ENCODE measurements at regions not wholly inside any gene's neighbourhood (a gene's known extent, or its start where the extent isn't known, plus 50 kb on each side); places are given as distances from the start of the nearest gene placed in this dataset.

GRCh38 chr20:39342463-39342862 is 380.3 kb downstream of the DHX35 start:
- TF ChIP-seq TAF7 (optimal IDR thresholded peaks at IDR 0.05; ENCODE audit: borderline replicate concordance, low read depth, low read length) (no peak), KDM1A (IDR thresholded peaks at IDR 0.05; ENCODE audit: borderline replicate concordance, low read length) (no peak)
- no peak overlapping the region for H3K9ac ChIP-seq (replicated peaks in 1 of 4; ENCODE audit: extremely low read depth in 1 of 4, low read depth in 3 of 4, low read length in 3 of 4)
- H3K23ac ChIP-seq (ENCODE audit: insufficient read length), result no peak overlapping the region
- H4K5ac ChIP-seq (ENCODE audit: insufficient read length, low read depth, low read length), result no peak overlapping the region
- no peak for DNase-seq (ENCODE audit: low read depth in 1 of 2, low spot score in 2 of 2)
- no peak overlapping the region for H3K56ac ChIP-seq (replicated peaks; ENCODE audit: insufficient read length, low read depth, low read length)
- POLR2A ChIA-PET (ENCODE audit: partially characterized antibody), result no interaction called here
- no peak overlapping the region for H4K91ac ChIP-seq (replicated peaks; ENCODE audit: insufficient read length, low read length)
- H2BK120ac ChIP-seq (replicated peaks; ENCODE audit: low read depth, low read length), result no peak overlapping the region
- no peak overlapping the region for H2AK5ac ChIP-seq (ENCODE audit: low read depth, low read length)
- H3K79me1 ChIP-seq (ENCODE audit: low read depth, low read length), result no peaks in the 10 kb centered on the region
- 89% methylated on average over 1 of the region's 1 CpG; no CpG with 5 or more reads in 1 of the 2 experiments for WGBS, 2 experiments (ENCODE audit: extremely low coverage in 1 of 2, insufficient coverage in 1 of 2, insufficient read length in 1 of 2, insufficient replicate concordance in 2 of 2, low coverage in 1 of 2, low lambda C conversion rate in 2 of 2, missing lambda C conversion rate in 1 of 2)
- FAIRE-seq, result no peak
- no peak overlapping the region for H3K27ac ChIP-seq (ENCODE audit: low read depth, low read length)
- H3K23me2 ChIP-seq (ENCODE audit: low read depth, low read length), result no peaks in the 10 kb centered on the region
- H3K4me1 ChIP-seq (replicated peaks in 1 of 4; ENCODE audit: control insufficient read depth in 3 of 4, insufficient read depth in 4 of 4, low read length in 3 of 4), result no peaks in the 10 kb centered on the region
- CTCF ChIA-PET (ENCODE audit: partially characterized antibody), result no interaction called here
- H4K20me1 ChIP-seq (replicated peaks in 1 of 2; ENCODE audit: control insufficient read depth in 1 of 2, insufficient read depth in 2 of 2, low read length in 2 of 2), result no peaks in the 10 kb centered on the region
- H3K14ac ChIP-seq (ENCODE audit: insufficient read length), result no peak overlapping the region
- H3K27me3 ChIP-seq (replicated peaks in 1 of 4; ENCODE audit: control insufficient read depth in 3 of 4, extremely low read depth in 1 of 4, insufficient read depth in 3 of 4, low read length in 3 of 4), result no peaks in the 10 kb centered on the region
- H3K18ac ChIP-seq (ENCODE audit: extremely low read depth, low read length), result no peak overlapping the region
- H2AFZ ChIP-seq (ENCODE audit: low read length), result no peak overlapping the region
- H3K4me2 ChIP-seq (ENCODE audit: insufficient read depth in 1 of 2, low read depth in 2 of 2, low read length in 2 of 2), result no peak overlapping the region
- no peak overlapping the region for H2BK15ac ChIP-seq (ENCODE audit: low read length)
- H3K9me3 ChIP-seq (ENCODE audit: insufficient read depth in 2 of 2, low read depth in 1 of 2, low read length in 1 of 2), result no peaks in the 10 kb centered on the region
- no peaks in the 10 kb centered on the region for H3K79me2 ChIP-seq (ENCODE audit: control insufficient read depth in 1 of 2, insufficient read depth in 2 of 2, low read length in 2 of 2)
- H3K36me3 ChIP-seq (ENCODE audit: control insufficient read depth in 2 of 4, insufficient read depth in 4 of 4, low read length in 3 of 4), result no peaks in the 10 kb centered on the region
- no peak overlapping the region for H3K4me3 ChIP-seq (ENCODE audit: extremely low read depth in 1 of 4, insufficient read depth in 2 of 4, low read depth in 3 of 4, low read length in 4 of 4)
- no peak overlapping the region for H2BK20ac ChIP-seq (ENCODE audit: low read length)
- no peak overlapping the region for H4K8ac ChIP-seq (ENCODE audit: extremely low read depth, insufficient read depth, low read length)
- no peak overlapping the region for H3K4ac ChIP-seq (replicated peaks; ENCODE audit: insufficient read length, low read depth, low read length)
- no peak overlapping the region for H2BK5ac ChIP-seq (ENCODE audit: low read depth, low read length)
- H2BK12ac ChIP-seq (ENCODE audit: low read depth, low read length), result no peak overlapping the region
